Loucy (cell line): ENCODE measurements at regions not wholly inside any gene's neighbourhood (a gene's known extent, or its start where the extent isn't known, plus 50 kb on each side); places are given as distances from the start of the nearest gene placed in this dataset.

Source experiments
- H2AFZ ChIP-seq: fragments of 200-600 bp; sonication (generic); 2 replicates; pipeline ENCODE4 v1.6.0; 2016; ENCODE audit warnings: antibody characterized with exemption, mild to moderate bottlenecking, low read length, moderate library complexity
- H3F3A ChIP-seq: fragments of 200-600 bp; 2 replicates; pipeline ENCODE4 v1.6.0; 2016; ENCODE audit warnings: antibody characterized with exemption, low read depth, mild to moderate bottlenecking
- H3K27me3 ChIP-seq: fragments of 200-600 bp; sonication (generic); 2 replicates; pipeline ENCODE4 v1.6.1; 2014; ENCODE audit warnings: low read length, mild to moderate bottlenecking; ENCODE audit not compliant: insufficient read depth, poor library complexity, severe bottlenecking
- H3K36me3 ChIP-seq: fragments of 200-600 bp; sonication (generic); 2 replicates; pipeline ENCODE4 v1.6.1; 2016; ENCODE audit warnings: low read length; ENCODE audit not compliant: insufficient read depth
- H3K4me1 ChIP-seq: fragments of 200-600 bp; sonication (generic); 2 replicates; pipeline ENCODE4 v1.5.1; 2014; ENCODE audit warnings: low read length, mild to moderate bottlenecking; ENCODE audit not compliant: insufficient read depth, poor library complexity, severe bottlenecking
- H3K4me2 ChIP-seq: fragments of 200-600 bp; sonication (generic); 2 replicates; pipeline ENCODE4 v1.6.0; 2014; ENCODE audit warnings: antibody characterized with exemption, low read length, low read depth, mild to moderate bottlenecking; ENCODE audit not compliant: poor library complexity, severe bottlenecking
- H3K4me3 ChIP-seq: fragments of 200-600 bp; sonication (generic); 2 replicates; pipeline ENCODE4 v1.5.1; 2014; ENCODE audit warnings: low read length, mild to moderate bottlenecking, mixed read lengths; ENCODE audit not compliant: poor library complexity, severe bottlenecking
- H3K79me2 ChIP-seq: fragments of 200-600 bp; sonication (generic); 2 replicates; pipeline ENCODE4 v1.6.1; 2014; ENCODE audit warnings: low read length; ENCODE audit not compliant: insufficient read depth
- H3K9ac ChIP-seq: fragments of 200-600 bp; sonication (generic); 2 replicates; pipeline ENCODE4 v1.6.0; 2014; ENCODE audit warnings: mild to moderate bottlenecking, low read depth, low read length, moderate library complexity; ENCODE audit not compliant: poor library complexity, severe bottlenecking
- H3K9me2 ChIP-seq: fragments of 200-600 bp; sonication (generic); replicated peaks from 2 replicates; pipeline ENCODE4 v1.6.1; 2016; ENCODE audit warnings: low read depth, low read length, mixed read lengths
- H3K9me3 ChIP-seq: fragments of 200-600 bp; sonication (generic); 2 replicates; pipeline ENCODE4 v1.6.1; 2014; ENCODE audit warnings: mild to moderate bottlenecking, antibody characterized with exemption, low read length, low read depth; ENCODE audit not compliant: insufficient read depth
- H4K20me1 ChIP-seq: fragments of 200-600 bp; sonication (generic); 2 replicates; pipeline ENCODE4 v1.6.0; 2014; ENCODE audit warnings: antibody characterized with exemption, low read length, mild to moderate bottlenecking; ENCODE audit not compliant: insufficient read depth, poor library complexity, severe bottlenecking
- EZH2phosphoT487 ChIP-seq: fragments of 200-600 bp; IDR thresholded peaks from 2 replicates; pipeline ENCODE4 v1.6.1; 2018; ENCODE audit warnings: antibody characterized with exemption, mild to moderate bottlenecking, moderate library complexity, borderline replicate concordance
- TF ChIP-seq, protein P1 (sequence below): fragments of 200-600 bp; sonication (generic); conservative IDR thresholded peaks from 2 replicates; pipeline ENCODE4 v1.5.1; 2014; ENCODE audit warnings: mild to moderate bottlenecking, antibody characterized with exemption, low read length

DNA sequence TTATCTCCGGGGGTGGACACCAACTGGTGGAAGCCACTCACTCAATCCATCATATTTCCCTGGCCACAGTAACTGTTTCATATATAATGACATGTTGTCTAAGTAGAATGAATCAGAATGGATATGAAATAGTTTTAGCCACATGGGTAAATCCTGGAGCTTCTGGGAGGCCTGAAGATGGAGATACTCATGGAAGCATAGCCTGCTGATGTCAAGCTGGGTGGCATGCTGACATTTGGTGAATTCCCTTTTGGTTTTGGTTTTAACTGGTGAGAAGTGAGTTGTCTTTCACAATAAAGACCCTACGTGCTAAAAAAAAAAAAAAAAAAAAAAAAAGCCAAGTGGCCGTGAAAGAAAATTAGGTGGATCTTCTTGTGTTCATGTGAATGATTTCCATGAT lies 105.3 kb upstream of the ITGA6 start:
- Histone ChIP-seq H3F3A (no peaks in the 10 kb centered on the region), H3K9ac (no peak overlapping the region), H3K4me2 (no peak overlapping the region), H3K4me3 (no peak overlapping the region), H3K9me3 (no peaks in the 10 kb centered on the region), H3K9me2 (no peaks in the 10 kb centered on the region), H3K27me3 (no peaks in the 10 kb centered on the region), H3K4me1 (no peaks in the 10 kb centered on the region), H4K20me1 (no peaks in the 10 kb centered on the region), H2AFZ (no peak overlapping the region), H3K79me2 (no peaks in the 10 kb centered on the region), H3K36me3 (no peaks in the 10 kb centered on the region)
- no peak for TF ChIP-seq EZH2phosphoT487
- TF ChIP-seq, protein P1, sequence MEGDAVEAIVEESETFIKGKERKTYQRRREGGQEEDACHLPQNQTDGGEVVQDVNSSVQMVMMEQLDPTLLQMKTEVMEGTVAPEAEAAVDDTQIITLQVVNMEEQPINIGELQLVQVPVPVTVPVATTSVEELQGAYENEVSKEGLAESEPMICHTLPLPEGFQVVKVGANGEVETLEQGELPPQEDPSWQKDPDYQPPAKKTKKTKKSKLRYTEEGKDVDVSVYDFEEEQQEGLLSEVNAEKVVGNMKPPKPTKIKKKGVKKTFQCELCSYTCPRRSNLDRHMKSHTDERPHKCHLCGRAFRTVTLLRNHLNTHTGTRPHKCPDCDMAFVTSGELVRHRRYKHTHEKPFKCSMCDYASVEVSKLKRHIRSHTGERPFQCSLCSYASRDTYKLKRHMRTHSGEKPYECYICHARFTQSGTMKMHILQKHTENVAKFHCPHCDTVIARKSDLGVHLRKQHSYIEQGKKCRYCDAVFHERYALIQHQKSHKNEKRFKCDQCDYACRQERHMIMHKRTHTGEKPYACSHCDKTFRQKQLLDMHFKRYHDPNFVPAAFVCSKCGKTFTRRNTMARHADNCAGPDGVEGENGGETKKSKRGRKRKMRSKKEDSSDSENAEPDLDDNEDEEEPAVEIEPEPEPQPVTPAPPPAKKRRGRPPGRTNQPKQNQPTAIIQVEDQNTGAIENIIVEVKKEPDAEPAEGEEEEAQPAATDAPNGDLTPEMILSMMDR = no peak

GRCh38 chr2:172323256-172323655 lies 104.1 kb upstream of the ITGA6 start:
- TF ChIP-seq, protein P1 = no peak
- no peak for TF ChIP-seq EZH2phosphoT487
- Histone ChIP-seq H3K4me2 (no peak overlapping the region), H4K20me1 (no peaks in the 10 kb centered on the region), H2AFZ (no peak overlapping the region), H3K79me2 (no peaks in the 10 kb centered on the region), H3F3A (no peaks in the 10 kb centered on the region), H3K36me3 (no peaks in the 10 kb centered on the region), H3K4me3 (no peak overlapping the region), H3K9me3 (no peaks in the 10 kb centered on the region), H3K9me2 (no peaks in the 10 kb centered on the region), H3K4me1 (no peaks in the 10 kb centered on the region), H3K9ac (no peak overlapping the region), H3K27me3 (no peaks in the 10 kb centered on the region)

DNA sequence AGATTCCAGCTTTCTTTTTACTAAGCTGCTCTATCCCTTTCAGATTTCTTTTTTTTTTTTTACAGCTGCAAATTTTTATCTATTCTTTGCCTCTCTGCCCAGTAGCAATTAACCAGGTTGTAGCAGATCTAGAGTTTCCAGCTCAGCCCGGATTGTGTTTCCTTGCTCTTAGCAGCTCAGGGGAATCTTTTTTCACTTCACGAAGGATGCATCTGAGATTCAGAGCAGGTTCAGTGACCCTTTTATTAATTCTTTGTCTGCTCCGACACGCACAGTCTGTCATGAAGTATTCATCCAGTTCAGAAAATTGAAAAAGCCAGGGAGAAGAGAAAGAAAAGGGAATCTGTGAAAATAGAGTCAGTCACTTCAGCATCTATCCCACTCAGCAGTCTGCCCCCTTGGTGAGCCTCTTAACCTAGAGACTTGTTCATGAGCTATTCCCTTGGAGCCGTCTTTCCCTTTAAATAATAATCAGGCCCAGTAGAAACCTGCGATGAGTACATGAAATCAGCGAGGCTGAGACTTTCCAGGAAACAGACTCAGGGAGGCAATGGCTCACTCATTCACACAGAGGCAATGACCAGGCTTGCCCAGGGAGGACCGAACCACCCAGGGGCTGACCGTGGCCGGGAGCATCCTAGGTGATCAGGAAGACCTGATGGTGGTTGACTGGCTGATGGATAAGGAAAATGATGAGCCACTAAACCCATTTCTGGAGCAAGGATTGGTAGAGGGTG lies 103.4 kb upstream of the ITGA6 start:
- H3K4me3 ChIP-seq = no peak overlapping the region
- TF ChIP-seq, protein P1 = no peak
- no peak for TF ChIP-seq EZH2phosphoT487

More for the DNA sequence above, 103.4 kb upstream of the ITGA6 start:
- Histone ChIP-seq H3K9ac (no peak overlapping the region), H3K79me2 (no peaks in the 10 kb centered on the region), H2AFZ (no peak overlapping the region), H3F3A (no peaks in the 10 kb centered on the region), H3K36me3 (no peaks in the 10 kb centered on the region), H3K9me3 (no peaks in the 10 kb centered on the region), H4K20me1 (no peaks in the 10 kb centered on the region), H3K27me3 (no peaks in the 10 kb centered on the region), H3K4me1 (no peaks in the 10 kb centered on the region), H3K4me2 (no peak overlapping the region), H3K9me2 (no peaks in the 10 kb centered on the region)
